Mesothelial cell of epicardium (in vitro differentiated cells): ENCODE measurements at regions not wholly inside any gene's neighbourhood (a gene's known extent, or its start where the extent isn't known, plus 50 kb on each side); places are given as distances from the start of the nearest gene placed in this dataset.
"Not testable (repeated sequence)": the region's sequence is repeated elsewhere in the genome, so short reads cannot be mapped to it uniquely, and the experiment has no call there.

Experiments
- DNase-seq, 2 experiments: peaks; one replicate each; pipeline ENCODE4 v3.0.0; 2021; ENCODE audit warnings: low spot score in 2 of 2; ENCODE audit not compliant: unreplicated experiment in 2 of 2
- H3K27ac Mint-ChIP-seq: 2 replicates; pipeline ENCODE4 v1.8.0; 2021; ENCODE audit warnings: mixed read lengths
- H3K27me3 Mint-ChIP-seq: 2 replicates; pipeline ENCODE4 v1.8.0; 2021; ENCODE audit warnings: low read depth, mixed read lengths
- H3K36me3 Mint-ChIP-seq: 2 replicates; pipeline ENCODE4 v1.8.0; 2021; ENCODE audit warnings: mixed read lengths
- H3K4me1 Mint-ChIP-seq: 2 replicates; pipeline ENCODE4 v1.8.0; 2021; ENCODE audit warnings: mixed read lengths
- H3K4me3 Mint-ChIP-seq: 2 replicates; pipeline ENCODE4 v1.8.0; 2021; ENCODE audit warnings: mild to moderate bottlenecking, moderate library complexity, mixed read lengths
- H3K9me3 Mint-ChIP-seq: 2 replicates; pipeline ENCODE4 v1.8.0; 2021; ENCODE audit warnings: mixed read lengths
- TF ChIP-seq, protein P1 (sequence below): fragments of 200-600 bp; sonication (generic); IDR thresholded peaks from one replicate; pipeline ENCODE4 v1.5.0; 2021; ENCODE audit warnings: antibody characterized with exemption; ENCODE audit not compliant: unreplicated experiment

DNA sequence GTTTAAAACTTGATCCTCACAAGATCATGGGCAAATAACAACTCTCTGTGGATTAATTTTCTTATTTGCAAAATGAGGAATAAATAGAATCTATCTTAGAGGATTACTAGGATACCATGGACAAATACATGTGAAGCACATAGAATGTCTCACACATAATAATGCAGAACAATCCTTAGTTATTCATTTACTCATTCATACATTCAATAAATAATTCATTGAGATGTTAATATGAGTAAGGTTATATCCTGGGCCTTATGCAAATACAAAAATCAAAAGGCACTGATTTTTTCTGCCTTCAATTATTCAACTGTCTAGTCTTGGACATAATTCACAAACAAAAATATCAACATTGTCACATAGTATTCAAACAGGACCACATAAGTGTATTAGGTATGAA, 654.1 kb downstream of the MECOM start:
- TF ChIP-seq, protein P1, sequence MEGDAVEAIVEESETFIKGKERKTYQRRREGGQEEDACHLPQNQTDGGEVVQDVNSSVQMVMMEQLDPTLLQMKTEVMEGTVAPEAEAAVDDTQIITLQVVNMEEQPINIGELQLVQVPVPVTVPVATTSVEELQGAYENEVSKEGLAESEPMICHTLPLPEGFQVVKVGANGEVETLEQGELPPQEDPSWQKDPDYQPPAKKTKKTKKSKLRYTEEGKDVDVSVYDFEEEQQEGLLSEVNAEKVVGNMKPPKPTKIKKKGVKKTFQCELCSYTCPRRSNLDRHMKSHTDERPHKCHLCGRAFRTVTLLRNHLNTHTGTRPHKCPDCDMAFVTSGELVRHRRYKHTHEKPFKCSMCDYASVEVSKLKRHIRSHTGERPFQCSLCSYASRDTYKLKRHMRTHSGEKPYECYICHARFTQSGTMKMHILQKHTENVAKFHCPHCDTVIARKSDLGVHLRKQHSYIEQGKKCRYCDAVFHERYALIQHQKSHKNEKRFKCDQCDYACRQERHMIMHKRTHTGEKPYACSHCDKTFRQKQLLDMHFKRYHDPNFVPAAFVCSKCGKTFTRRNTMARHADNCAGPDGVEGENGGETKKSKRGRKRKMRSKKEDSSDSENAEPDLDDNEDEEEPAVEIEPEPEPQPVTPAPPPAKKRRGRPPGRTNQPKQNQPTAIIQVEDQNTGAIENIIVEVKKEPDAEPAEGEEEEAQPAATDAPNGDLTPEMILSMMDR = no peak
- H3K27me3 Mint-ChIP-seq = no peaks in the 10 kb centered on the region
- peaks cover 6% of the 10 kb centered on the region for H3K9me3 Mint-ChIP-seq
- H3K36me3 Mint-ChIP-seq = no peaks in the 10 kb centered on the region
- H3K27ac Mint-ChIP-seq = no peak overlapping the region
- peaks cover 4% of the 10 kb centered on the region for H3K4me1 Mint-ChIP-seq
- H3K4me3 Mint-ChIP-seq = no peak overlapping the region
- no peak for DNase-seq

- TF ChIP-seq, protein P1 = no peak
- no peak for DNase-seq
- Mint-ChIP-seq H3K9me3 (peaks cover 6% of the 10 kb centered on the region), H3K36me3 (no peaks in the 10 kb centered on the region), H3K4me1 (peaks cover 4% of the 10 kb centered on the region), H3K27me3 (no peaks in the 10 kb centered on the region), H3K4me3 (no peak overlapping the region), H3K27ac (no peak overlapping the region)
These were observed 654.6 kb downstream of the MECOM start for GRCh38 chr3:169008776-169009358.

- H3K27me3 Mint-ChIP-seq = no peaks in the 10 kb centered on the region
- H3K9me3 Mint-ChIP-seq = peaks cover 6% of the 10 kb centered on the region
- DNase-seq = no peak
- H3K27ac Mint-ChIP-seq = no peak overlapping the region
- H3K4me1 Mint-ChIP-seq = peaks cover 4% of the 10 kb centered on the region
- no peaks in the 10 kb centered on the region for H3K36me3 Mint-ChIP-seq
- H3K4me3 Mint-ChIP-seq = no peak overlapping the region
- TF ChIP-seq, protein P1 = no peak
These were observed 656.4 kb downstream of the MECOM start for GRCh38 chr3:169007145-169007544.

- not testable (repeated sequence) for H3K27me3 Mint-ChIP-seq, H3K36me3 Mint-ChIP-seq, DNase-seq, H3K4me1 Mint-ChIP-seq, H3K9me3 Mint-ChIP-seq, H3K27ac Mint-ChIP-seq, H3K4me3 Mint-ChIP-seq
These were observed 657.1 kb downstream of the MECOM start for GRCh38 chr3:169006398-169006797.

DNA sequence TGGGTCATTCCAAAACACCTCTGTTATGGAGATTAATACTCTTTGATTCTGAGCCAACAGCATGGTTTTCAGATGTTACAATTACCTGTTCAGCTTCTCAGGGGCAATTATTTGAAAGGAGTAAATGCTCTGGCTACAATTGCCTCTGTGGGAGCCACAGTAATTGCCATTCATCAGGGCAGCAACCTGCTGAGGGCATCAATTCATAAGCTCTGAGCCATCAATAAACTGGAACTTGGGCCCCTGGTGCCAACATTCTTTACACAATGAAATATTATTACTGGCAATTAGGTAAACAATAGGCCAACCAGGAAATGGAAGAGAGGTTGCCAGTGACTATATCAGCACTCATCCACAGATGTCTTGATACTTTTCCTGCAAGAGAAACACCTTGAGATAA, 660.8 kb downstream of the MECOM start:
- no peaks in the 10 kb centered on the region for H3K36me3 Mint-ChIP-seq
- H3K4me3 Mint-ChIP-seq = no peak overlapping the region
- peaks cover under 1% of the 10 kb centered on the region for H3K9me3 Mint-ChIP-seq
- TF ChIP-seq, protein P1 = no peak
- H3K27ac Mint-ChIP-seq = no peak overlapping the region
- no peaks in the 10 kb centered on the region for H3K27me3 Mint-ChIP-seq
- DNase-seq = no peak
- peaks cover 4% of the 10 kb centered on the region for H3K4me1 Mint-ChIP-seq

DNA sequence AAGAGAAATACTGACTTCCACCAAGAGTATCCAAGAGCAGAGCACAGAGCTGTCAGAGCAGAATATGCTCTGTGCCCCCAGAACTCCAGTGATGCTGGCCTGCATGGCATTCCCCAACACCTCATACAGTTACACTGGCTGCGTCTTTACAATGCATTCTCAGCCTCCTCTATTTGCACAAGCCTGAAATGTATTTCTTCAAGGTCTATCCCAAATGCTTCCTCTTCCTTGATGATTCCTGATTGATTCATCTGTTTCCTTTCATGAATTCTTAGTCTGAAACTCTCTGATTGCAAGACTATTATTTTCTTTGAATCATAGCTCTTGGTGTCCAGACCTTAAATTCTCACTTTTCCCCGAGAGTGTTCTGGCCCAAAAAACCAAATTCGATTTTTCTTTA, 664.7 kb downstream of the MECOM start:
- Mint-ChIP-seq H3K27ac (no peak overlapping the region), H3K27me3 (no peaks in the 10 kb centered on the region), H3K4me1 (no peaks in the 10 kb centered on the region), H3K4me3 (no peak overlapping the region), H3K36me3 (no peaks in the 10 kb centered on the region), H3K9me3 (peaks cover 7% of the 10 kb centered on the region)
- DNase-seq = no peak
- TF ChIP-seq, protein P1 = no peak
